RWPE2 (cell line): ENCODE measurements at regions not wholly inside any gene's neighbourhood (a gene's known extent, or its start where the extent isn't known, plus 50 kb on each side); places are given as distances from the start of the nearest gene placed in this dataset.

ENCODE experiments used
- ATAC-seq: fragments of 200-7000 bp; cut with Tn5 transposase; 3 replicates; pipeline ENCODE4 v1.9.1; 2021; ENCODE audit warnings: low read depth
- DNase-seq: peaks from one replicate; pipeline ENCODE4 v3.0.0-alpha.2; 2020; ENCODE audit warnings: low spot score
- H3K27ac ChIP-seq: fragments of 450-650 bp; 2 replicates; pipeline ENCODE4 v1.5.1; 2017; ENCODE audit warnings: mild to moderate bottlenecking; ENCODE audit not compliant: poor library complexity, severe bottlenecking
- H3K27me3 ChIP-seq: fragments of 250-450 bp; sonication (Bioruptor Pico); 2 replicates; pipeline ENCODE4 v1.5.1; 2021; ENCODE audit warnings: mild to moderate bottlenecking, moderate library complexity; ENCODE audit not compliant: insufficient read depth, poor library complexity, severe bottlenecking
- H3K36me3 ChIP-seq: fragments of 250-450 bp; sonication (Bioruptor Pico); 2 replicates; pipeline ENCODE4 v1.5.1; 2020; ENCODE audit warnings: low read depth, mild to moderate bottlenecking, moderate library complexity
- H3K4me1 ChIP-seq: fragments of 250-450 bp; sonication (Bioruptor Pico); 2 replicates; pipeline ENCODE4 v1.5.1; 2021; ENCODE audit warnings: mild to moderate bottlenecking, moderate library complexity; ENCODE audit not compliant: insufficient read depth, poor library complexity, severe bottlenecking
- H3K4me3 ChIP-seq: fragments of 250-450 bp; sonication (Bioruptor Pico); 2 replicates; pipeline ENCODE4 v1.5.1; 2021; ENCODE audit warnings: mild to moderate bottlenecking, moderate library complexity; ENCODE audit not compliant: severe bottlenecking
- H3K9me3 ChIP-seq: fragments of 250-450 bp; sonication (Bioruptor Pico); 2 replicates; pipeline ENCODE4 v1.5.1; 2021; ENCODE audit warnings: mild to moderate bottlenecking, moderate library complexity; ENCODE audit not compliant: severe bottlenecking
- TF ChIP-seq, protein P1 (sequence below): fragments of 450-650 bp; IDR thresholded peaks from one replicate; pipeline ENCODE4 v1.5.1; 2017; ENCODE audit warnings: mild to moderate bottlenecking, moderate library complexity; ENCODE audit not compliant: poor library complexity, severe bottlenecking

DNA sequence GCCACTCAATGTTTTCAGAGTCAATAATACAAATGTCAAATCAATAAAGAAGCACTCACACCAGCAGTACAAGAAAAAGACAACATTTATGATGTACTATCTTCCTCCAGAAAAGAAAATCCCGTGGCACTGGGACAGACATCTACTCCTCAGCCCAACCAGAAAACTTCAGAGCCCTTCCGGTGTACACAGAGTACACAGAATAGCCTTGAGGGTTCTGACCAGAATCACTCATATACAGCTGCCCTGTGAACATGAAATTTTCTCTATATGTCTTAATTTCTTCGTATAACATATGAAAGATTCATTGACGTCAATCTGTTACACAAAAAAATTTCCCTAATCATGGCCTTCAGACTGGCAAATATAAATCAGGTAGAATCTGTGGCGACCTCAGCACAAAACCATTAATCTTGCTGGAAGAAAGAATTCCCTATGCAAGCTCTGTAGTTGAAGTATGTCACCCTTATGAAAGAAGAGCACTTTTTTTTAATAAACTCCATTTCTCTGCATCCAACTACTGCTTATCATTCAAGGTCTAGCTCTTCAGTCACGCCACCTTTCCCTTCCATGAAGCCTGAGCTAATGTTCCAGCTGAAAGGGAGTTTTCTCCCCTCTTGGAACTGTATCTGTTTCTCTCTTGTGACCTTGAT is 53.8 kb upstream of the PLAAT1 start:
- TF ChIP-seq, protein P1, sequence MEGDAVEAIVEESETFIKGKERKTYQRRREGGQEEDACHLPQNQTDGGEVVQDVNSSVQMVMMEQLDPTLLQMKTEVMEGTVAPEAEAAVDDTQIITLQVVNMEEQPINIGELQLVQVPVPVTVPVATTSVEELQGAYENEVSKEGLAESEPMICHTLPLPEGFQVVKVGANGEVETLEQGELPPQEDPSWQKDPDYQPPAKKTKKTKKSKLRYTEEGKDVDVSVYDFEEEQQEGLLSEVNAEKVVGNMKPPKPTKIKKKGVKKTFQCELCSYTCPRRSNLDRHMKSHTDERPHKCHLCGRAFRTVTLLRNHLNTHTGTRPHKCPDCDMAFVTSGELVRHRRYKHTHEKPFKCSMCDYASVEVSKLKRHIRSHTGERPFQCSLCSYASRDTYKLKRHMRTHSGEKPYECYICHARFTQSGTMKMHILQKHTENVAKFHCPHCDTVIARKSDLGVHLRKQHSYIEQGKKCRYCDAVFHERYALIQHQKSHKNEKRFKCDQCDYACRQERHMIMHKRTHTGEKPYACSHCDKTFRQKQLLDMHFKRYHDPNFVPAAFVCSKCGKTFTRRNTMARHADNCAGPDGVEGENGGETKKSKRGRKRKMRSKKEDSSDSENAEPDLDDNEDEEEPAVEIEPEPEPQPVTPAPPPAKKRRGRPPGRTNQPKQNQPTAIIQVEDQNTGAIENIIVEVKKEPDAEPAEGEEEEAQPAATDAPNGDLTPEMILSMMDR, result no peak
- Histone ChIP-seq H3K36me3 (no peaks in the 10 kb centered on the region), H3K9me3 (no peaks in the 10 kb centered on the region), H3K27me3 (no peaks in the 10 kb centered on the region), H3K27ac (no peak overlapping the region), H3K4me3 (no peak overlapping the region), H3K4me1 (no peaks in the 10 kb centered on the region)
- no peak for ATAC-seq
- DNase-seq, result no peak

DNA sequence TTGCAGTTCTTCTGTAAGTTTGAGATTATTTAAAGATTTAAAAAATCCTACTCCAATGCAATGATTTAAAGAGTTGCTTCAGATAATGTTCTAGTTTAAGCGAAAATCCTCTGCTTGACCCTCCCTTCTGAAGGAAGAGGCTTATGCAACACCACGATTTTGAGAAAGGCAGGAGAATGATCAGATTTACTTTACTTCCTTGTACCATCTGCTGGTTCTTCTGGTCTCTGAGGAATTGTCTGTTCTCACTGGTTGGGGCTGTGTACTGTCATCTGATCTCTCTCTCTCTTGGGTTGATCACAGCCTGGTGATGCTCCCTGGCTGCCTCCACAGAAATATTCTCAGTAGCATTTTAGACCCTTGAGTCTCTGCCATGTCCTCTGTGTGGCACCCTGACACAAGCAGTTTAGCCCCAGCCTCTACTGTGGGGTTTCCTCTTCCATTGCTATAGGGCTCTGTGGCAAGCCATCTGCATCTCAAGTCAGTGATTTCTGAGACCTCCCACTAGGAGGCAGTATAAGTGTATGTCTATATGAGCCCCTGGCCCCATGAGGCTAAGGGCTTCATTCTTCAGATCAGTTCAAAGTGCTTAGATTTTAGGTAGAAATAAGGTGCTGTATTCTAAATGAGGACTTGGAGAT is 50.8 kb upstream of the PLAAT1 start:
- DNase-seq (no peak), ATAC-seq (no peak)
- Histone ChIP-seq H3K4me1 (no peaks in the 10 kb centered on the region), H3K27ac (no peak overlapping the region), H3K9me3 (no peaks in the 10 kb centered on the region), H3K4me3 (no peak overlapping the region), H3K36me3 (no peaks in the 10 kb centered on the region), H3K27me3 (no peaks in the 10 kb centered on the region)
- TF ChIP-seq, protein P1, result peak; percentile 14
